ENCODE measurements at regions not wholly inside any gene's neighbourhood (a gene's known extent, or its start where the extent isn't known, plus 50 kb on each side); places are given as distances from the start of the nearest gene placed in this dataset.
"Not testable (repeated sequence)": the region's sequence is repeated elsewhere in the genome, so short reads cannot be mapped to it uniquely, and the experiment has no call there.

GRCh38 chr4:79831119-79831528 is 241.9 kb downstream of the ANTXR2 start:
- TF ChIP-seq, protein P1, sequence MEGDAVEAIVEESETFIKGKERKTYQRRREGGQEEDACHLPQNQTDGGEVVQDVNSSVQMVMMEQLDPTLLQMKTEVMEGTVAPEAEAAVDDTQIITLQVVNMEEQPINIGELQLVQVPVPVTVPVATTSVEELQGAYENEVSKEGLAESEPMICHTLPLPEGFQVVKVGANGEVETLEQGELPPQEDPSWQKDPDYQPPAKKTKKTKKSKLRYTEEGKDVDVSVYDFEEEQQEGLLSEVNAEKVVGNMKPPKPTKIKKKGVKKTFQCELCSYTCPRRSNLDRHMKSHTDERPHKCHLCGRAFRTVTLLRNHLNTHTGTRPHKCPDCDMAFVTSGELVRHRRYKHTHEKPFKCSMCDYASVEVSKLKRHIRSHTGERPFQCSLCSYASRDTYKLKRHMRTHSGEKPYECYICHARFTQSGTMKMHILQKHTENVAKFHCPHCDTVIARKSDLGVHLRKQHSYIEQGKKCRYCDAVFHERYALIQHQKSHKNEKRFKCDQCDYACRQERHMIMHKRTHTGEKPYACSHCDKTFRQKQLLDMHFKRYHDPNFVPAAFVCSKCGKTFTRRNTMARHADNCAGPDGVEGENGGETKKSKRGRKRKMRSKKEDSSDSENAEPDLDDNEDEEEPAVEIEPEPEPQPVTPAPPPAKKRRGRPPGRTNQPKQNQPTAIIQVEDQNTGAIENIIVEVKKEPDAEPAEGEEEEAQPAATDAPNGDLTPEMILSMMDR (IDR thresholded peaks at IDR 0.05; ENCODE audit: extremely low read depth, insufficient read depth, missing control alignments) = no peak
- no peak for DNase-seq (ENCODE audit: low spot score)
- in situ Hi-C loops (cut with MboI; ENCODE audit: low pct_unique_long_range_greater_than_20kb, low sequenced_read_pairs, unreplicated experiment) = no loop called here

GRCh38 chr4:79827283-79827682 is 245.7 kb downstream of the ANTXR2 start:
- DNase-seq (ENCODE audit: low spot score) = no peak
- in situ Hi-C loops (cut with MboI; ENCODE audit: low pct_unique_long_range_greater_than_20kb, low sequenced_read_pairs, unreplicated experiment) = no loop called here
- TF ChIP-seq, protein P1 (IDR thresholded peaks at IDR 0.05; ENCODE audit: extremely low read depth, insufficient read depth, missing control alignments) = no peak

DNA sequence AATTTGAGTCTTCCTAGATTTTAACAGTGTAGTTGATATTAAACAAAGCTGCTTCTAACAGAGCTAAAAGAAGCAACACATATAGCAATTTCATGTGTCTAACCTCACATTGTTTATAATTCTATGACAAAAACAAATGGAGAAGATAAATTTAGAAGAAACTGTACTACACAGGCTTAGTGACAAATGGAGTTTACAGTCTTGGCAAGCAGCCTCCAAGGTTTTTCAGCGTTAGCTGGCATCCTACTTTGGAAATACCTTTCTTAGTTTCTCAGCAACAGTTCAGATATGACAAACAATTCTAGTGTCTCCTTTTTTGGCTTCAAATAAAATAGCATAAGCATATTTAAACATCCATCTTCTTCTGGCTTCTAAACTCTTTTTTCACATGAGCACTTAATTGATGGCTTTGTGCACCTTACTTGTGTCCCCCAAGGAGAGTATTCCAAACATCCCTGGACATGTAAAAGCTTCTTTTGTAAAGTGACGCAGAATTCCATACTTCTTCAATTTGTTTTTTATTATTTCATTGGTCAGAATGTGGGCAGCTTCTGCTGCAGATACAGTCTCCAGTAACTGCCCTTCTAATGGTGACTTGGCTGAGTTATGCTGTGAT is 249.8 kb downstream of the ANTXR2 start:
- no peak for DNase-seq (ENCODE audit: low spot score)
- in situ Hi-C loops (cut with MboI; ENCODE audit: low pct_unique_long_range_greater_than_20kb, low sequenced_read_pairs, unreplicated experiment) = no loop called here
- TF ChIP-seq, protein P1 (IDR thresholded peaks at IDR 0.05; ENCODE audit: extremely low read depth, insufficient read depth, missing control alignments) = no peak

DNA sequence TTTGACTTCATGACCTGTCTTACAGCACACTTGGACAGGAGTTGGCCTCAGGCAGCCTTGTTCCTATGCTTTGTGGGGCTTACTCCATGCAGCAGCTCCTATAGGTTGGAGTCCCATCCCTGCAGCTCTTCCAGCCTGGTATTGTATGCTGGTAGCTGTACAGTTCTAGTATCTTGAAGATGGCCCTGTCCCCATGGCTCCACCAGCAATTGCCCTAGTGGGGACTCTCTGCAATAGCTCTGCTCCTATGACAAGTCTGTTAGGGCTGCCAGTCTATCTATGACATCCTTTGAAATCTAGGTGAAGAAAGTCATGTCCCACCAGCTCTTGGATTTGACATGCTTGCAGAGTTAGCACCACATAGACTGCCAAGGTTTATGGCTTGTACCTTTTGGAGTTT is 252.6 kb downstream of the ANTXR2 start:
- TF ChIP-seq, protein P1 (IDR thresholded peaks at IDR 0.05; ENCODE audit: extremely low read depth, insufficient read depth, missing control alignments) = no peak
- in situ Hi-C loops (cut with MboI; ENCODE audit: low pct_unique_long_range_greater_than_20kb, low sequenced_read_pairs, unreplicated experiment) = no loop called here
- no peak for DNase-seq (ENCODE audit: low spot score)

GRCh38 chr4:79807933-79808332 is 265.1 kb downstream of the ANTXR2 start:
- DNase-seq (ENCODE audit: low spot score); in situ Hi-C loops (cut with MboI; ENCODE audit: low pct_unique_long_range_greater_than_20kb, low sequenced_read_pairs, unreplicated experiment): not testable (repeated sequence)

- no peak for DNase-seq (ENCODE audit: low spot score)
- TF ChIP-seq, protein P1 (IDR thresholded peaks at IDR 0.05; ENCODE audit: extremely low read depth, insufficient read depth, missing control alignments) = no peak
- in situ Hi-C loops (cut with MboI; ENCODE audit: low pct_unique_long_range_greater_than_20kb, low sequenced_read_pairs, unreplicated experiment) = no loop called here
Measured at GRCh38 chr4:79798047-79798446, 275.0 kb downstream of the ANTXR2 start.

- no peak for DNase-seq (ENCODE audit: low spot score)
- in situ Hi-C loops (cut with MboI; ENCODE audit: low pct_unique_long_range_greater_than_20kb, low sequenced_read_pairs, unreplicated experiment) = no loop called here
- TF ChIP-seq, protein P1 (IDR thresholded peaks at IDR 0.05; ENCODE audit: extremely low read depth, insufficient read depth, missing control alignments) = no peak
Measured at GRCh38 chr4:79796948-79797347, 276.1 kb downstream of the ANTXR2 start.
